RPMI7951 (cell line): ENCODE measurements at regions not wholly inside any gene's neighbourhood (a gene's known extent, or its start where the extent isn't known, plus 50 kb on each side); places are given as distances from the start of the nearest gene placed in this dataset.

Source experiments
- DNase-seq: peaks from one replicate; pipeline ENCODE4 v3.0.0-alpha.2; 2012; ENCODE audit warnings: low read depth

GRCh38 chr11:16685914-16686313 lies 52.5 kb upstream of the C11orf58 start:
- DNase-seq, result no peak

- DNase-seq, result no peak
Measured at GRCh38 chr11:16678466-16679116, 59.9 kb upstream of the C11orf58 start.

- peak; percentile 4 for DNase-seq
Measured at GRCh38 chr11:16669799-16670415, 68.5 kb upstream of the C11orf58 start.

- no peak for DNase-seq
Measured at GRCh38 chr11:16632295-16633200, 105.9 kb upstream of the C11orf58 start.

- DNase-seq, result peak; percentile 11
Measured at GRCh38 chr11:16630651-16631050, 107.8 kb upstream of the C11orf58 start.

GRCh38 chr11:16618431-16618830 lies 120.0 kb upstream of the C11orf58 start:
- DNase-seq, result no peak

GRCh38 chr11:16615480-16615879 lies 123.0 kb upstream of the C11orf58 start:
- no peak for DNase-seq

GRCh38 chr11:16613512-16614381 lies 124.7 kb upstream of the C11orf58 start:
- peak; percentile 72 for DNase-seq

- no peak for DNase-seq
Measured at GRCh38 chr11:16613262-16613511, 125.3 kb upstream of the C11orf58 start.

GRCh38 chr11:16612566-16613261 lies 125.7 kb upstream of the C11orf58 start:
- DNase-seq, result no peak

GRCh38 chr11:16611926-16612565 lies 126.4 kb upstream of the C11orf58 start:
- no peak for DNase-seq

- no peak for DNase-seq
Measured at GRCh38 chr11:16611401-16611921, 127.0 kb upstream of the C11orf58 start.

- DNase-seq, result no peak
Measured at GRCh38 chr11:16610738-16611388, 127.6 kb upstream of the C11orf58 start.

- DNase-seq, result no peak
Measured at GRCh38 chr11:16610213-16610737, 128.2 kb upstream of the C11orf58 start.

- no peak for DNase-seq
Measured at GRCh38 chr11:16609769-16610168, 128.7 kb upstream of the C11orf58 start.

- DNase-seq, result no peak
Measured at GRCh38 chr11:16607675-16608644, 130.5 kb upstream of the C11orf58 start.

GRCh38 chr11:16606784-16607674 lies 131.4 kb upstream of the C11orf58 start:
- DNase-seq, result no peak
